GM19238 (cell line): ENCODE measurements at regions not wholly inside any gene's neighbourhood (a gene's known extent, or its start where the extent isn't known, plus 50 kb on each side); places are given as distances from the start of the nearest gene placed in this dataset.
"Not testable (repeated sequence)": the region's sequence is repeated elsewhere in the genome, so short reads cannot be mapped to it uniquely, and the experiment has no call there.

Experiments
- DNase-seq: peaks from one replicate; pipeline ENCODE4 v3.0.0; 2011; ENCODE audit warnings: low spot score; ENCODE audit not compliant: insufficient read length

GRCh38 chr10:65413001-65413400 lies 1512.8 kb upstream of the LRRTM3 start:
- no peak for DNase-seq

- no peak for DNase-seq
These were observed 1510.5 kb upstream of the LRRTM3 start for GRCh38 chr10:65415318-65415717.

GRCh38 chr10:65416094-65416493 lies 1509.7 kb upstream of the LRRTM3 start:
- DNase-seq: no peak

- no peak for DNase-seq
These were observed 1506.2 kb upstream of the LRRTM3 start for GRCh38 chr10:65419629-65420028.

- DNase-seq: no peak
These were observed 1502.8 kb upstream of the LRRTM3 start for GRCh38 chr10:65423043-65423442.

- not testable (repeated sequence) for DNase-seq
These were observed 1496.5 kb upstream of the LRRTM3 start for GRCh38 chr10:65429381-65429780.

- DNase-seq: no peak
These were observed 1494.9 kb upstream of the LRRTM3 start for GRCh38 chr10:65430979-65431378.

GRCh38 chr10:65470986-65471385 lies 1454.8 kb upstream of the LRRTM3 start:
- DNase-seq: no peak

- DNase-seq: no peak
These were observed 1443.0 kb upstream of the LRRTM3 start for GRCh38 chr10:65482848-65483247.

GRCh38 chr10:65491799-65492198 lies 1434.0 kb upstream of the LRRTM3 start:
- no peak for DNase-seq

- DNase-seq: no peak
These were observed 1429.3 kb upstream of the LRRTM3 start for GRCh38 chr10:65496541-65496940.

- no peak for DNase-seq
These were observed 1428.0 kb upstream of the LRRTM3 start for GRCh38 chr10:65497837-65498236.

- DNase-seq: no peak
These were observed 1425.1 kb upstream of the LRRTM3 start for GRCh38 chr10:65500716-65501115.

GRCh38 chr10:65501259-65501658 lies 1424.6 kb upstream of the LRRTM3 start:
- DNase-seq: no peak

- no peak for DNase-seq
These were observed 1407.5 kb upstream of the LRRTM3 start for GRCh38 chr10:65518379-65518778.

GRCh38 chr10:65528986-65529385 lies 1396.8 kb upstream of the LRRTM3 start:
- DNase-seq: no peak

GRCh38 chr10:65531545-65531944 lies 1394.3 kb upstream of the LRRTM3 start:
- no peak for DNase-seq

- no peak for DNase-seq
These were observed 1391.1 kb upstream of the LRRTM3 start for GRCh38 chr10:65534771-65535170.

- no peak for DNase-seq
These were observed 1381.1 kb upstream of the LRRTM3 start for GRCh38 chr10:65544756-65545155.

- DNase-seq: no peak
These were observed 1377.8 kb upstream of the LRRTM3 start for GRCh38 chr10:65548001-65548400.

GRCh38 chr10:65550761-65551160 lies 1375.1 kb upstream of the LRRTM3 start:
- DNase-seq: no peak

GRCh38 chr10:65555192-65555591 lies 1370.6 kb upstream of the LRRTM3 start:
- no peak for DNase-seq

GRCh38 chr10:65556006-65556405 lies 1369.8 kb upstream of the LRRTM3 start:
- no peak for DNase-seq

- DNase-seq: no peak
These were observed 1366.5 kb upstream of the LRRTM3 start for GRCh38 chr10:65559369-65559768.
